Endodermal cell (in vitro differentiated cells): ENCODE measurements at regions not wholly inside any gene's neighbourhood (a gene's known extent, or its start where the extent isn't known, plus 50 kb on each side); places are given as distances from the start of the nearest gene placed in this dataset.

Experiments used
- DNase-seq: peaks from one replicate; pipeline ENCODE4 v3.0.0-alpha.2; 2017
- H3K27ac ChIP-seq: 2 replicates; pipeline ENCODE4 v1.5.1; 2013; ENCODE audit warnings: mild to moderate bottlenecking, low read depth, low read length, moderate library complexity
- H3K27me3 ChIP-seq: 2 replicates; pipeline ENCODE4 v1.6.1; 2013; ENCODE audit warnings: mild to moderate bottlenecking, low read length, moderate library complexity; ENCODE audit not compliant: insufficient read depth, control insufficient read depth, poor library complexity, severe bottlenecking
- H3K36me3 ChIP-seq: 2 replicates; pipeline ENCODE4 v1.7.0; 2013; ENCODE audit warnings: mild to moderate bottlenecking, low read length, moderate library complexity; ENCODE audit not compliant: control insufficient read depth, insufficient read depth
- H3K4me1 ChIP-seq: one replicate; pipeline ENCODE4 v1.7.0; 2013; ENCODE audit warnings: low read length; ENCODE audit not compliant: control insufficient read depth, insufficient read depth
- H3K4me3 ChIP-seq: 2 replicates; pipeline ENCODE4 v1.5.1; 2013; ENCODE audit warnings: mild to moderate bottlenecking, low read length, moderate library complexity
- H3K9ac ChIP-seq: 2 replicates; pipeline ENCODE4 v1.6.1; 2013; ENCODE audit warnings: mild to moderate bottlenecking, low read length, moderate library complexity; ENCODE audit not compliant: poor library complexity, severe bottlenecking; ENCODE audit errors: extremely low read depth
- H3K9me3 ChIP-seq: 2 replicates; pipeline ENCODE4 v1.6.1; 2013; ENCODE audit warnings: mild to moderate bottlenecking, low read length, moderate library complexity; ENCODE audit not compliant: control insufficient read depth
- H3K27ac Mint-ChIP-seq: 2 replicates; pipeline ENCODE4 v1.8.0; 2020; ENCODE audit warnings: mixed read lengths
- H3K27me3 Mint-ChIP-seq: 2 replicates; pipeline ENCODE4 v1.8.0; 2021; ENCODE audit warnings: mild to moderate bottlenecking, mixed read lengths; ENCODE audit not compliant: insufficient read depth
- H3K36me3 Mint-ChIP-seq: 2 replicates; pipeline ENCODE4 v1.8.0; 2020; ENCODE audit warnings: low read depth, mixed read lengths
- H3K4me1 Mint-ChIP-seq: 2 replicates; pipeline ENCODE4 v1.8.0; 2020; ENCODE audit warnings: mixed read lengths
- H3K4me3 Mint-ChIP-seq: 2 replicates; pipeline ENCODE4 v1.8.0; 2020; ENCODE audit warnings: mild to moderate bottlenecking, moderate library complexity, mixed read lengths
- H3K9me3 Mint-ChIP-seq: 2 replicates; pipeline ENCODE4 v1.8.0; 2020; ENCODE audit warnings: mild to moderate bottlenecking, mixed read lengths
- WGBS, 2 experiments: methylation state at CpG; one replicate each; pipeline versions ENCODE4 v1.1.5 to v1.1.7; 2013; ENCODE audit warnings: missing lambda C conversion rate in 2 of 2, mixed read lengths in 1 of 2; ENCODE audit not compliant: insufficient coverage in 1 of 2, insufficient read length in 1 of 2; 5-methylcytosine and 5-hydroxymethylcytosine counted together
- TF ChIP-seq, protein P1 (sequence below): fragments of 200-600 bp; sonication (generic); conservative IDR thresholded peaks from 2 replicates; pipeline ENCODE4 v1.5.0; 2021; ENCODE audit warnings: antibody characterized with exemption, mild to moderate bottlenecking

- peaks cover 14% of the 10 kb centered on the region for H3K27me3 Mint-ChIP-seq
- H3K9me3 Mint-ChIP-seq, result no peaks in the 10 kb centered on the region
- no peaks in the 10 kb centered on the region for H3K4me1 Mint-ChIP-seq
- H3K9ac ChIP-seq, result no peak overlapping the region
- H3K36me3 Mint-ChIP-seq, result no peaks in the 10 kb centered on the region
- H3K4me1 ChIP-seq, result no peaks in the 10 kb centered on the region
- no peak overlapping the region for H3K4me3 ChIP-seq
- no peaks in the 10 kb centered on the region for H3K36me3 ChIP-seq
- H3K9me3 ChIP-seq, result no peaks in the 10 kb centered on the region
- WGBS, 2 experiments, result 94 to 95% methylated on average over 4 to 5 of the region's 5 CpGs
- H3K27ac ChIP-seq, result no peak overlapping the region
- H3K27ac Mint-ChIP-seq, result no peak overlapping the region
- H3K4me3 Mint-ChIP-seq, result no peak overlapping the region
- no peak for DNase-seq
- TF ChIP-seq, protein P1, sequence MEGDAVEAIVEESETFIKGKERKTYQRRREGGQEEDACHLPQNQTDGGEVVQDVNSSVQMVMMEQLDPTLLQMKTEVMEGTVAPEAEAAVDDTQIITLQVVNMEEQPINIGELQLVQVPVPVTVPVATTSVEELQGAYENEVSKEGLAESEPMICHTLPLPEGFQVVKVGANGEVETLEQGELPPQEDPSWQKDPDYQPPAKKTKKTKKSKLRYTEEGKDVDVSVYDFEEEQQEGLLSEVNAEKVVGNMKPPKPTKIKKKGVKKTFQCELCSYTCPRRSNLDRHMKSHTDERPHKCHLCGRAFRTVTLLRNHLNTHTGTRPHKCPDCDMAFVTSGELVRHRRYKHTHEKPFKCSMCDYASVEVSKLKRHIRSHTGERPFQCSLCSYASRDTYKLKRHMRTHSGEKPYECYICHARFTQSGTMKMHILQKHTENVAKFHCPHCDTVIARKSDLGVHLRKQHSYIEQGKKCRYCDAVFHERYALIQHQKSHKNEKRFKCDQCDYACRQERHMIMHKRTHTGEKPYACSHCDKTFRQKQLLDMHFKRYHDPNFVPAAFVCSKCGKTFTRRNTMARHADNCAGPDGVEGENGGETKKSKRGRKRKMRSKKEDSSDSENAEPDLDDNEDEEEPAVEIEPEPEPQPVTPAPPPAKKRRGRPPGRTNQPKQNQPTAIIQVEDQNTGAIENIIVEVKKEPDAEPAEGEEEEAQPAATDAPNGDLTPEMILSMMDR, result no peak
- H3K27me3 ChIP-seq, result no peaks in the 10 kb centered on the region
Measured at GRCh38 chr10:29809383-29809782, 174.6 kb upstream of the SVIL start.

GRCh38 chr10:29807163-29807806 is 172.5 kb upstream of the SVIL start:
- H3K9me3 ChIP-seq, result no peaks in the 10 kb centered on the region
- 93 to 100% methylated on average over 2 of the region's 2 CpGs for WGBS, 2 experiments
- H3K4me1 ChIP-seq, result no peaks in the 10 kb centered on the region
- no peaks in the 10 kb centered on the region for H3K36me3 ChIP-seq
- no peaks in the 10 kb centered on the region for H3K4me1 Mint-ChIP-seq
- no peaks in the 10 kb centered on the region for H3K27me3 ChIP-seq
- no peak overlapping the region for H3K9ac ChIP-seq
- H3K27ac ChIP-seq, result no peak overlapping the region
- no peak overlapping the region for H3K4me3 ChIP-seq
- no peaks in the 10 kb centered on the region for H3K9me3 Mint-ChIP-seq
- no peak for DNase-seq
- no peak overlapping the region for H3K27ac Mint-ChIP-seq
- no peak overlapping the region for H3K4me3 Mint-ChIP-seq
- TF ChIP-seq, protein P1, result no peak
- peaks cover 14% of the 10 kb centered on the region for H3K27me3 Mint-ChIP-seq
- H3K36me3 Mint-ChIP-seq, result no peaks in the 10 kb centered on the region

GRCh38 chr10:29806350-29806788 is 171.6 kb upstream of the SVIL start:
- WGBS, 2 experiments, result 92% methylated on average over 2 of the region's 2 CpGs; no CpG with 5 or more reads in 1 of the 2 experiments
- H3K4me1 ChIP-seq, result no peaks in the 10 kb centered on the region
- TF ChIP-seq, protein P1, result no peak
- H3K4me3 ChIP-seq, result no peak overlapping the region
- H3K27ac ChIP-seq, result no peak overlapping the region
- Mint-ChIP-seq H3K27me3 (peaks cover 12% of the 10 kb centered on the region), H3K36me3 (no peaks in the 10 kb centered on the region), H3K9me3 (no peaks in the 10 kb centered on the region), H3K4me3 (no peak overlapping the region), H3K4me1 (peaks cover 1% of the 10 kb centered on the region), H3K27ac (no peak overlapping the region)
- no peak overlapping the region for H3K9ac ChIP-seq
- H3K9me3 ChIP-seq, result no peaks in the 10 kb centered on the region
- no peaks in the 10 kb centered on the region for H3K27me3 ChIP-seq
- DNase-seq, result no peak
- H3K36me3 ChIP-seq, result no peaks in the 10 kb centered on the region
